HEK293 (cell line): ENCODE measurements at regions not wholly inside any gene's neighbourhood (a gene's known extent, or its start where the extent isn't known, plus 50 kb on each side); places are given as distances from the start of the nearest gene placed in this dataset.

ENCODE experiments used
- GLI4 ChIP-seq: fragments of 450-650 bp; formaldehyde crosslinking; IDR thresholded peaks from 2 replicates; pipeline ENCODE4 v1.5.1; 2016; ENCODE audit warnings: missing biosample characterization, missing genetic modification characterization
- KLF7 ChIP-seq: fragments of 450-650 bp; formaldehyde crosslinking; IDR thresholded peaks from 2 replicates; pipeline ENCODE4 v1.5.1; 2016; ENCODE audit warnings: missing biosample characterization, missing genetic modification characterization, borderline replicate concordance
- ZFHX2 ChIP-seq: fragments of 450-650 bp; formaldehyde crosslinking; conservative IDR thresholded peaks from 2 replicates; pipeline ENCODE4 v1.5.1; 2016; ENCODE audit warnings: missing biosample characterization, missing genetic modification characterization
- ZNF302 ChIP-seq: fragments of 450-650 bp; formaldehyde crosslinking; IDR thresholded peaks from 2 replicates; pipeline ENCODE4 v1.5.1; 2016; ENCODE audit warnings: missing biosample characterization, missing genetic modification characterization, low read depth
- ZNF629 ChIP-seq: fragments of 450-650 bp; formaldehyde crosslinking; IDR thresholded peaks from 2 replicates; pipeline ENCODE4 v1.5.1; 2017; ENCODE audit warnings: missing biosample characterization, missing genetic modification characterization
- ZNF747 ChIP-seq: fragments of 450-650 bp; formaldehyde crosslinking; IDR thresholded peaks from 2 replicates; pipeline ENCODE4 v1.5.1; 2016; ENCODE audit warnings: missing biosample characterization, missing genetic modification characterization
- ZSCAN30 ChIP-seq: fragments of 450-650 bp; IDR thresholded peaks from 2 replicates; pipeline ENCODE4 v1.5.1; 2018; ENCODE audit warnings: missing biosample characterization, mild to moderate bottlenecking, missing genetic modification characterization, moderate library complexity
- TF ChIP-seq, protein P1 (sequence below): fragments of 450-650 bp; formaldehyde crosslinking; IDR thresholded peaks from 2 replicates; pipeline ENCODE4 v1.5.1; 2016; ENCODE audit warnings: missing biosample characterization, missing genetic modification characterization, low read depth
- TF ChIP-seq, protein P2 (sequence below): fragments of 450-650 bp; formaldehyde crosslinking; IDR thresholded peaks from 2 replicates; pipeline ENCODE4 v1.5.1; 2017; ENCODE audit warnings: missing biosample characterization, missing genetic modification characterization
- TF ChIP-seq, protein P3 (sequence below): fragments of 450-650 bp; formaldehyde crosslinking; IDR thresholded peaks from 2 replicates; pipeline ENCODE4 v1.5.1; 2016; ENCODE audit warnings: missing biosample characterization, missing genetic modification characterization
- TF ChIP-seq, protein P4 (sequence below): fragments of 450-650 bp; formaldehyde crosslinking; IDR thresholded peaks from 2 replicates; pipeline ENCODE4 v1.5.1; 2016; ENCODE audit warnings: missing biosample characterization, missing genetic modification characterization
- TF ChIP-seq, protein P5 (sequence below): fragments of 450-650 bp; formaldehyde crosslinking; IDR thresholded peaks from 2 replicates; pipeline ENCODE4 v1.5.1; 2016; ENCODE audit warnings: missing biosample characterization, missing genetic modification characterization

DNA sequence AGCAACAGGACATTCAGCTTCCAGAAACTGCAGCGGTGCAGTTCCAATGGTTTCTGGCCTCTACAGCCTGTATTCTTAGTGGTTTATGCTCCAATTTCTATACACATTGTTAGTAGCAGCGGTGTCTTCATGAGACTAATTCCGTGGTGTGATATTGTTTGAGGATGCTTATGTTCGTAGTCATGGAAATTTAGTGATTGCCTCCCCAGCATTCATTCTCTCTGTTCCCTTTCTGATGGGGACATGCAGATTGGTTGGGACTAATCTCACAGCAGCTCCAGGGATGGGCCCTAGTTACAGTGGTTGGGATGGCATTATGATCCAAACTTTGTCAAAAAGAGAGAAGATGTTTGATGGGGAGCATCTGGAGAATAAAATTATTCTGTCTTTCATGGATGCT, 208.6 kb downstream of the CD47 start:
- TF ChIP-seq ZFHX2 (tag by site-specific recombination) (no peak), ZNF747 (tag by site-specific recombination) (no peak), ZNF302 (tag by site-specific recombination) (no peak), ZNF629 (tag by site-specific recombination) (no peak), GLI4 (tag by site-specific recombination) (no peak), ZSCAN30 (no peak), KLF7 (tag by site-specific recombination) (no peak)
- TF ChIP-seq, protein P1, sequence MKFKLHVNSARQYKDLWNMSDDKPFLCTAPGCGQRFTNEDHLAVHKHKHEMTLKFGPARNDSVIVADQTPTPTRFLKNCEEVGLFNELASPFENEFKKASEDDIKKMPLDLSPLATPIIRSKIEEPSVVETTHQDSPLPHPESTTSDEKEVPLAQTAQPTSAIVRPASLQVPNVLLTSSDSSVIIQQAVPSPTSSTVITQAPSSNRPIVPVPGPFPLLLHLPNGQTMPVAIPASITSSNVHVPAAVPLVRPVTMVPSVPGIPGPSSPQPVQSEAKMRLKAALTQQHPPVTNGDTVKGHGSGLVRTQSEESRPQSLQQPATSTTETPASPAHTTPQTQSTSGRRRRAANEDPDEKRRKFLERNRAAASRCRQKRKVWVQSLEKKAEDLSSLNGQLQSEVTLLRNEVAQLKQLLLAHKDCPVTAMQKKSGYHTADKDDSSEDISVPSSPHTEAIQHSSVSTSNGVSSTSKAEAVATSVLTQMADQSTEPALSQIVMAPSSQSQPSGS (tag by site-specific recombination), result no peak
- TF ChIP-seq, protein P2, sequence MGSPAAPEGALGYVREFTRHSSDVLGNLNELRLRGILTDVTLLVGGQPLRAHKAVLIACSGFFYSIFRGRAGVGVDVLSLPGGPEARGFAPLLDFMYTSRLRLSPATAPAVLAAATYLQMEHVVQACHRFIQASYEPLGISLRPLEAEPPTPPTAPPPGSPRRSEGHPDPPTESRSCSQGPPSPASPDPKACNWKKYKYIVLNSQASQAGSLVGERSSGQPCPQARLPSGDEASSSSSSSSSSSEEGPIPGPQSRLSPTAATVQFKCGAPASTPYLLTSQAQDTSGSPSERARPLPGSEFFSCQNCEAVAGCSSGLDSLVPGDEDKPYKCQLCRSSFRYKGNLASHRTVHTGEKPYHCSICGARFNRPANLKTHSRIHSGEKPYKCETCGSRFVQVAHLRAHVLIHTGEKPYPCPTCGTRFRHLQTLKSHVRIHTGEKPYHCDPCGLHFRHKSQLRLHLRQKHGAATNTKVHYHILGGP (tag by site-specific recombination), result no peak
- TF ChIP-seq, protein P3, sequence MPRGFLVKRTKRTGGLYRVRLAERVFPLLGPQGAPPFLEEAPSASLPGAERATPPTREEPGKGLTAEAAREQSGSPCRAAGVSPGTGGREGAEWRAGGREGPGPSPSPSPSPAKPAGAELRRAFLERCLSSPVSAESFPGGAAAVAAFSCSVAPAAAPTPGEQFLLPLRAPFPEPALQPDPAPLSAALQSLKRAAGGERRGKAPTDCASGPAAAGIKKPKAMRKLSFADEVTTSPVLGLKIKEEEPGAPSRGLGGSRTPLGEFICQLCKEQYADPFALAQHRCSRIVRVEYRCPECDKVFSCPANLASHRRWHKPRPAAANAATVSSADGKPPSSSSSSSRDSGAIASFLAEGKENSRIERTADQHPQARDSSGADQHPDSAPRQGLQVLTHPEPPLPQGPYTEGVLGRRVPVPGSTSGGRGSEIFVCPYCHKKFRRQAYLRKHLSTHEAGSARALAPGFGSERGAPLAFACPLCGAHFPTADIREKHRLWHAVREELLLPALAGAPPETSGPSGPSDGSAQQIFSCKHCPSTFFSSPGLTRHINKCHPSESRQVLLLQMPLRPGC (tag by site-specific recombination), result no peak
- TF ChIP-seq, protein P4, sequence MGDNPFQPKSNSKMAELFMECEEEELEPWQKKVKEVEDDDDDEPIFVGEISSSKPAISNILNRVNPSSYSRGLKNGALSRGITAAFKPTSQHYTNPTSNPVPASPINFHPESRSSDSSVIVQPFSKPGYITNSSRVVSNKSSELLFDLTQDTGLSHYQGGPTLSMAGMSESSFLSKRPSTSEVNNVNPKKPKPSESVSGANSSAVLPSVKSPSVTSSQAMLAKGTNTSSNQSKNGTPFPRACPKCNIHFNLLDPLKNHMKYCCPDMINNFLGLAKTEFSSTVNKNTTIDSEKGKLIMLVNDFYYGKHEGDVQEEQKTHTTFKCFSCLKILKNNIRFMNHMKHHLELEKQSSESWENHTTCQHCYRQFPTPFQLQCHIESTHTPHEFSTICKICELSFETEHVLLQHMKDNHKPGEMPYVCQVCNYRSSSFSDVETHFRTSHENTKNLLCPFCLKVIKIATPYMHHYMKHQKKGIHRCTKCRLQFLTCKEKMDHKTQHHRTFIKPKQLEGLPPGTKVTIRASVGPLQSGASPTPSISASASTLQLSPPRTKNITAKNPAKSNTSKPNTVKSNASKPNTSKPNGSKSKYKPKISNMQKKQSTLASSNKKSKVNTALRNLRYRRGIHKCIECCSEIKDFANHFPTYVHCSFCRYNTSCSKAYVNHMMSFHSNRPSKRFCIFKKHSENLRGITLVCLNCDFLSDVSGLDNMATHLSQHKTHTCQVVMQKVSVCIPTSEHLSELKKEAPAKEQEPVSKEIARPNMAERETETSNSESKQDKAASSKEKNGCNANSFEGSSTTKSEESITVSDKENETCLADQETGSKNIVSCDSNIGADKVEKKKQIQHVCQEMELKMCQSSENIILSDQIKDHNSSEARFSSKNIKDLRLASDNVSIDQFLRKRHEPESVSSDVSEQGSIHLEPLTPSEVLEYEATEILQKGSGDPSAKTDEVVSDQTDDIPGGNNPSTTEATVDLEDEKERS (tag by site-specific recombination), result no peak
- TF ChIP-seq, protein P5, sequence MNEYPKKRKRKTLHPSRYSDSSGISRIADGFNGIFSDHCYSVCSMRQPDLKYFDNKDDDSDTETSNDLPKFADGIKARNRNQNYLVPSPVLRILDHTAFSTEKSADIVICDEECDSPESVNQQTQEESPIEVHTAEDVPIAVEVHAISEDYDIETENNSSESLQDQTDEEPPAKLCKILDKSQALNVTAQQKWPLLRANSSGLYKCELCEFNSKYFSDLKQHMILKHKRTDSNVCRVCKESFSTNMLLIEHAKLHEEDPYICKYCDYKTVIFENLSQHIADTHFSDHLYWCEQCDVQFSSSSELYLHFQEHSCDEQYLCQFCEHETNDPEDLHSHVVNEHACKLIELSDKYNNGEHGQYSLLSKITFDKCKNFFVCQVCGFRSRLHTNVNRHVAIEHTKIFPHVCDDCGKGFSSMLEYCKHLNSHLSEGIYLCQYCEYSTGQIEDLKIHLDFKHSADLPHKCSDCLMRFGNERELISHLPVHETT (tag by site-specific recombination), result no peak
